Lung (tissue), 11 donors: ENCODE measurements at regions not wholly inside any gene's neighbourhood (a gene's known extent, or its start where the extent isn't known, plus 50 kb on each side); places are given as distances from the start of the nearest gene placed in this dataset.

ENCODE experiments used
- ATAC-seq: fragments of 200-7000 bp; cut with Tn5 transposase; one replicate; pipeline ENCODE4 v1.9.1; 2020; ENCODE audit warnings: moderate number of reproducible peaks; ENCODE audit not compliant: insufficient read depth, low FRiP score
- DNase-seq, 3 donors: peaks; one replicate each; pipeline ENCODE4 v3.0.0-alpha.2; 2013 to 2017
- H3K27ac ChIP-seq, 2 donors: one replicate each; pipeline ENCODE4 v1.5.1; 2013; ENCODE audit warnings: mild to moderate bottlenecking in 2 of 2, moderate library complexity in 2 of 2, control low read depth in 1 of 2, inconsistent platforms in 1 of 2, low read depth in 1 of 2, low read length in 1 of 2
- H3K27me3 ChIP-seq, 3 donors: one replicate each; pipeline ENCODE4 v1.5.1; 2013; ENCODE audit warnings: low read length in 2 of 3; ENCODE audit not compliant: control insufficient read depth in 3 of 3, insufficient read depth in 3 of 3
- H3K36me3 ChIP-seq, 4 donors: one replicate each; pipeline ENCODE4 v1.5.1; 2013; ENCODE audit warnings: low read length in 4 of 4, mild to moderate bottlenecking in 1 of 4, moderate library complexity in 1 of 4; ENCODE audit not compliant: control insufficient read depth in 4 of 4, insufficient read depth in 4 of 4
- H3K4me1 ChIP-seq, 5 donors: one replicate each; pipeline ENCODE4 v1.5.1; 2013; ENCODE audit warnings: low read length in 5 of 5, mild to moderate bottlenecking in 2 of 5, moderate library complexity in 1 of 5; ENCODE audit not compliant: control insufficient read depth in 5 of 5, insufficient read depth in 5 of 5
- H3K4me3 ChIP-seq: one replicate; pipeline ENCODE4 v1.5.1; 2013; ENCODE audit warnings: mild to moderate bottlenecking, control low read depth, moderate library complexity
- H3K9ac ChIP-seq, 2 donors: one replicate each; pipeline ENCODE4 v1.5.1; 2013; ENCODE audit warnings: low read length in 2 of 2, control low read depth in 1 of 2; ENCODE audit not compliant: insufficient read depth in 1 of 2
- H3K9me3 ChIP-seq, 4 donors: one replicate each; pipeline ENCODE4 v1.5.1; 2013; ENCODE audit warnings: low read length in 3 of 4, mild to moderate bottlenecking in 1 of 4, moderate library complexity in 1 of 4; ENCODE audit not compliant: control insufficient read depth in 4 of 4, insufficient read depth in 3 of 4
- CTCF ChIP-seq: IDR thresholded peaks from 2 replicates; pipeline ENCODE4 v1.5.1; 2012; ENCODE audit warnings: mild to moderate bottlenecking; ENCODE audit errors: control extremely low read depth, extremely low read depth
- WGBS, 2 donors: extraction: QIAGEN DNeasy Blood & Tissue Kit; methylation state at CpG; one replicate each; pipeline ENCODE4 v1.1.7; 2013; 5-methylcytosine and 5-hydroxymethylcytosine counted together
- donor health status: control.
- donor health status: control.
- donor health status: Bipolar disorder and iron deficiency.
- donor health status: healthy.
- donor health status: DM: yes; HTN: yes; CAD: no.

GRCh38 chr16:26665166-26665939 is 401.4 kb upstream of the C16orf82 start:
- no peak for DNase-seq
- Histone ChIP-seq H3K4me1 (no peaks in the 10 kb centered on the region), H3K36me3 (no peaks in the 10 kb centered on the region), H3K27ac (no peak overlapping the region), H3K9me3 (peaks cover 0 to 7% (median 0%) of the 10 kb centered on the region in 4 donors), H3K27me3 (no peaks in the 10 kb centered on the region), H3K9ac (no peak overlapping the region), H3K4me3 (no peak overlapping the region)
- no peak for ATAC-seq
- 65 to 80% methylated on average over 13 of the region's 13 CpGs for WGBS, 2 donors
- TF ChIP-seq CTCF, result no peak

GRCh38 chr16:26666486-26666885 is 400.2 kb upstream of the C16orf82 start:
- H3K27ac ChIP-seq, result no peak overlapping the region
- no peak overlapping the region for H3K9ac ChIP-seq
- ATAC-seq (no peak), DNase-seq (no peak)
- whole genome bisulfite sequencing, 2 donors, result 79 to 80% methylated on average over 2 of the region's 2 CpGs
- H3K4me3 ChIP-seq, result no peak overlapping the region
- no peaks in the 10 kb centered on the region for H3K27me3 ChIP-seq
- H3K9me3 ChIP-seq, result peaks cover 0 to 8% (median 0%) of the 10 kb centered on the region in 4 donors
- no peak for TF ChIP-seq CTCF
- H3K4me1 ChIP-seq, result no peaks in the 10 kb centered on the region
- H3K36me3 ChIP-seq, result no peaks in the 10 kb centered on the region

DNA sequence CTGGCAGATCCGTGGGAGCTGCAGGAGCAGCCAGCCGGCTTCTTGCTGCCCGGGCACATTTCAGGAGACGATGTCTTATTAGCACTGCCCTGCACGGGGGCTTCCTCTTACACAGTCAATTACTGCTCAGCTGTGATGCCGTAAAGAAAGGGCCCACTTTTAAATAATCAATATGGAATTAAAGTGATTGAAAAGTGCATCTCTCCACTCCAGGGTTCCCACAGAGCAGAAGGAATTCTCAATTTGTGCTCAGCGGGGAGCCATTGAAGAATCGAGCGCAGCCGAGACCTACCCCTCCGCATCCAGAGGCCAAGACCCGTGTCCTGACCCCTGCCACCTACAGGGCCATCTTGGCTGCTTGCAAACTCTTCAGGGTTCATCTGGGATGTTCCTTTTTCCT is 399.4 kb upstream of the C16orf82 start:
- Histone ChIP-seq H3K4me1 (no peaks in the 10 kb centered on the region), H3K36me3 (no peaks in the 10 kb centered on the region), H3K27me3 (no peaks in the 10 kb centered on the region), H3K9ac (no peak overlapping the region), H3K9me3 (peaks cover 0 to 9% (median 0%) of the 10 kb centered on the region in 4 donors), H3K27ac (no peak overlapping the region), H3K4me3 (no peak overlapping the region)
- TF ChIP-seq CTCF, result no peak
- WGBS, 2 donors, result 70 to 81% methylated on average over 12 of the region's 12 CpGs
- DNase-seq (no peak), ATAC-seq (no peak)
